ENCODE measurements at regions not wholly inside any gene's neighbourhood (a gene's known extent, or its start where the extent isn't known, plus 50 kb on each side); places are given as distances from the start of the nearest gene placed in this dataset.

- H3K4me3 ChIP-seq (ENCODE audit: low read depth, low read length) = no peak overlapping the region
- TF ChIP-seq, protein P1, sequence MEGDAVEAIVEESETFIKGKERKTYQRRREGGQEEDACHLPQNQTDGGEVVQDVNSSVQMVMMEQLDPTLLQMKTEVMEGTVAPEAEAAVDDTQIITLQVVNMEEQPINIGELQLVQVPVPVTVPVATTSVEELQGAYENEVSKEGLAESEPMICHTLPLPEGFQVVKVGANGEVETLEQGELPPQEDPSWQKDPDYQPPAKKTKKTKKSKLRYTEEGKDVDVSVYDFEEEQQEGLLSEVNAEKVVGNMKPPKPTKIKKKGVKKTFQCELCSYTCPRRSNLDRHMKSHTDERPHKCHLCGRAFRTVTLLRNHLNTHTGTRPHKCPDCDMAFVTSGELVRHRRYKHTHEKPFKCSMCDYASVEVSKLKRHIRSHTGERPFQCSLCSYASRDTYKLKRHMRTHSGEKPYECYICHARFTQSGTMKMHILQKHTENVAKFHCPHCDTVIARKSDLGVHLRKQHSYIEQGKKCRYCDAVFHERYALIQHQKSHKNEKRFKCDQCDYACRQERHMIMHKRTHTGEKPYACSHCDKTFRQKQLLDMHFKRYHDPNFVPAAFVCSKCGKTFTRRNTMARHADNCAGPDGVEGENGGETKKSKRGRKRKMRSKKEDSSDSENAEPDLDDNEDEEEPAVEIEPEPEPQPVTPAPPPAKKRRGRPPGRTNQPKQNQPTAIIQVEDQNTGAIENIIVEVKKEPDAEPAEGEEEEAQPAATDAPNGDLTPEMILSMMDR (IDR thresholded peaks at IDR 0.05; ENCODE audit: insufficient read depth, low read depth, low read length, missing control alignments) = no peak
- DNase-seq (ENCODE audit: low read depth) = no peak
These were observed 58.8 kb downstream of the SPRY1 start for GRCh38 chr4:123455360-123455759.

DNA sequence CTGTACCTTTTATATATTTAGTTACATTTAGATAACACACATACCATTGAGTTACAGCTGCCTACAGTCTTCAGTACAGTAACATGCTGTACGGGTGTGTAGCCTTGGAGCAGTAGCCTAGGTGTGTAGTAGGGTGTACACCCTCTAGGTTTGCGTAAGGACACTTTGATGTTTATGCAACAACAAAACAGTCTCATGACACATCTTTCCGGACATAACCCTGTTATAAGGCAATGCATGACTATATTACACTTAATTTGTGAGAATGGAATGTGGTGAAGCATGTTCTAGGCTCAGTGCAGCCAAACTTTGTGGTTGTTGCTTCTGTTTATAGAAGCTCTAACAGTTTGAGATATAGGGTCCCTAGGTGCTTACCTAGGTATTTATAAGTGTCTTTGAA, 65.4 kb downstream of the SPRY1 start:
- TF ChIP-seq, protein P1 (IDR thresholded peaks at IDR 0.05; ENCODE audit: insufficient read depth, low read depth, low read length, missing control alignments) = no peak
- no peak overlapping the region for H3K4me3 ChIP-seq (ENCODE audit: low read depth, low read length)
- DNase-seq (ENCODE audit: low read depth) = no peak

DNA sequence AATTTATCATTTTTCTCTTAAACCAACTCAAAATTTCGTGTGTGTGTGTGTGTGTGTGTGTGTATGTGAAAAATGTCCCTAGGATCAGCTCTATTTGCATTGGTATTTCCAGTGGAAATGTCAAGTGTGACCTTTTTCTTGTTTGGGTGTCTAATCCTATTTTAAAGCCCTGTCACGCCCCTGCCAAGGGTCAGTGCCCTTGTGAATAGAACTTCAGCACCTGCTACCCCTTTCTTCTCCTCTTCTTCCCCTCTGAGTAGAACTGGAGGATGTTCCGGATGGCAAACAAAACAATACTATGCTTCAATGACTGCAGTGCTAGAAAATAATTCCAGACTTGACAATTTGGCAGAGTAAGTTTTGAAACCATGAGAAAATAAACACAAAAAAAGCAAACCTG, 67.3 kb downstream of the SPRY1 start:
- TF ChIP-seq, protein P1 (IDR thresholded peaks at IDR 0.05; ENCODE audit: insufficient read depth, low read depth, low read length, missing control alignments) = no peak
- H3K4me3 ChIP-seq (ENCODE audit: low read depth, low read length) = no peak overlapping the region
- DNase-seq (ENCODE audit: low read depth) = no peak

GRCh38 chr4:123465416-123465815, 68.8 kb downstream of the SPRY1 start:
- TF ChIP-seq, protein P1 (IDR thresholded peaks at IDR 0.05; ENCODE audit: insufficient read depth, low read depth, low read length, missing control alignments) = no peak
- no peak for DNase-seq (ENCODE audit: low read depth)
- no peak overlapping the region for H3K4me3 ChIP-seq (ENCODE audit: low read depth, low read length)

DNA sequence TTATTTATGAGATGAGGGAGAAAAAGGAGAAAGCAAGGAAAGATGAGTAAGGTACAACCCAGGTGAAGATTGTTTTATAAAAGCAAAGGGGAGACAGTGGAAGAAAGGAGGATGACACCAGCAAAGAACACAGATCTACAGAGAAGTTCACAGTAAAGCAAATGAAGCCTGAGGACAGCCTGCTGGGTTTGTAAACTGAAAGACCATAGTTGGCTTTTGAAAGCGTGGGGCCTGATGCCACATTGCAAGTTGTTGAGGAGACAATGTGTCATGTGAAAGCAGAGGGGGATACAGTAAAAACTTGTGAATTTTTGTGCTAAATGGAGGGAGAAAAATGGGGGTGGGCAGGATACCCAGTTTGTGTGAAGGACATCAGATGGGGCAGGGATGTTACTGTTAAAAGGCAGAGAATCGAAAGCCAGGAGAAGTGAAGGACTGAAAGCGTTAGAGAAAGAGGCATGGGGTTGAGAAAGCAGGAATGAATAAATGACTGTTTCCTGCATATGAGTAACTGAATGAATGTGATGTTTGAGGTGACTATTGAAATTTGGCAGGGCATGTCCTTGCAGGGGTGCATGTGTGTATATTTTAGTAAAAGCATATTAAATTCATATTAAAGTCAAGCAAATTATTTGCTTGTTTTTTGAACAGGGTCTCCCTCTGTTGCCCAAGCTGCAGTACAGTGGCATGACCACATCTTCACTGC, 69.6 kb downstream of the SPRY1 start:
- TF ChIP-seq, protein P1 (IDR thresholded peaks at IDR 0.05; ENCODE audit: insufficient read depth, low read depth, low read length, missing control alignments) = no peak

DNA sequence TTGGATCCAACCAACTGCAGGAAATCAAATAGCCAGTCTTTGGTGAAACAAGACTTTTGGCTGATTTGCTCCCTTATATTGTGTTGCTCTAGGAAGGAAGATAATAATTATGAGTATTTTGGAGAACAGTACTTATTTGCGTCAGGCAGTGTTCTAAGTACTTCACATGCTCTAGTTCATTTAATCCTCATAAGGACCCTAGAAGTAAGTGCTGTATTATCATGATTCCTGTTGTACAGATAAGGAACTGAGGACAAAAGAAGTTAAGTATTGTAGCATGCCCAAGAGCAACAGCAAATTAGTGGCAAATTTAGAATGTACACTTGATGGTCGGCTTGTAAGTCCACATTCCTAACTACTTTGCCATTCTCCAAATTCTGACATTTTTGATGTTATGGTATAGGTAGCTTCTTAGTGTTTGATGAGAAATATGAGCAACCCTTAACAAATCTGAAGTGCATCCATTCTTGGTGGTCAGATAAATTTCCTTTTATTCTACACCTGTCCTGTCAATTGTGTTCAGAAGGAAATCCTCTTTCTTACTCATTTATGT, 72.0 kb downstream of the SPRY1 start:
- TF ChIP-seq, protein P1 (IDR thresholded peaks at IDR 0.05; ENCODE audit: insufficient read depth, low read depth, low read length, missing control alignments) = no peak
- no peak overlapping the region for H3K4me3 ChIP-seq (ENCODE audit: low read depth, low read length)
- no peak for DNase-seq (ENCODE audit: low read depth)

More for the DNA sequence above, 69.6 kb downstream of the SPRY1 start:
- no peak for DNase-seq (ENCODE audit: low read depth)
- no peak overlapping the region for H3K4me3 ChIP-seq (ENCODE audit: low read depth, low read length)

DNA sequence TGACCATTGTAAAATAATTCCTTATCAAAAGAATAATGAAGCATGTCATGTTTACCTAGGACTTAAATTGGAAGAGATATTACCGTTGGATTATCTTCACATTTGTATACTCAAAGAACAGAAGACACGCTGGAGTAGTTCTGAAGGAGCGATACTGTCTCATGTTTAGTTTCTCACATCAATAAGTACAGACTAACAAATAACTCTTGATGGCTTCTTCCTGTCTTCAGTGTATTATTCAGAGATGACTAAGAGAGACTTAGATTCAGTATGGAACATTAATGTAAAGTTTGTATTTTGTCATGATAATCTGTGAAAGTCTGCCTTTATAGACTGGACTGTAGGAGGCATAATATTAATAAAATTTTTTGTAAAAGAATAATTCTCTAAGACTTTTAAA, 72.7 kb downstream of the SPRY1 start:
- TF ChIP-seq, protein P1 (IDR thresholded peaks at IDR 0.05; ENCODE audit: insufficient read depth, low read depth, low read length, missing control alignments) = no peak

More for the DNA sequence above, 72.7 kb downstream of the SPRY1 start:
- no peak overlapping the region for H3K4me3 ChIP-seq (ENCODE audit: low read depth, low read length)
- DNase-seq (ENCODE audit: low read depth) = no peak

Data from GM12865 (cell line).